GM12878 (cell line): ENCODE measurements at regions not wholly inside any gene's neighbourhood (a gene's known extent, or its start where the extent isn't known, plus 50 kb on each side); places are given as distances from the start of the nearest gene placed in this dataset.

Source experiments
- ATAC-seq: fragments of 200-7000 bp; cut with Tn5 transposase; 3 replicates; pipeline ENCODE4 v1.9.1; 2020; ENCODE audit warnings: mild to moderate bottlenecking, moderate library complexity
- BruUV-seq: library from RNA; stranded (reverse); fragments of 400-500 nt; replicated peaks from 2 replicates; lab custom pipeline; 2021; lab: Mats Ljungman, UMichigan
- CTCF ChIA-PET: fragments of 300-600 bp; sonication (Branson Sonifier 250); formaldehyde crosslinking; extraction: SDS; loops from one replicate; lab custom pipeline; 2021; ENCODE audit warnings: inconsistent platforms; lab: Yijun Ruan, JAX
- POLR2A ChIA-PET: fragments of 350-600 bp; formaldehyde crosslinking; extraction: SDS; loops from one replicate; lab custom pipeline; 2021; ENCODE audit warnings: inconsistent platforms; lab: Charles Lee
- RAD21 ChIA-PET: fragments of 300-600 bp; sonication (Branson Sonifier 250); formaldehyde crosslinking; loops from one replicate; lab custom pipeline; 2023; ENCODE audit warnings: antibody characterized with exemption; ENCODE audit not compliant: unreplicated experiment; lab: Charles Lee
- SMC1A ChIA-PET: fragments of 300-600 bp; sonication (Branson Sonifier 250); formaldehyde crosslinking; loops from one replicate; lab custom pipeline; 2023; ENCODE audit not compliant: unreplicated experiment, uncharacterized antibody; lab: Charles Lee
- DNase-seq: peaks from one replicate; pipeline ENCODE4 v3.0.0-alpha.2; 2011; ENCODE audit warnings: low read depth, low spot score
- FAIRE-seq: peaks from 3 replicates; lab custom pipeline; 2011; peaks lifted over from hg19 to GRCh38; lab: Jason Lieb, UNC
- H2AFZ ChIP-seq: 2 replicates; pipeline ENCODE4 v1.6.0; 2011; ENCODE audit warnings: low read depth, low read length, control low read depth; ENCODE audit not compliant: control insufficient read depth
- H3K27ac ChIP-seq: 2 replicates; pipeline ENCODE4 v1.5.1; 2011; ENCODE audit warnings: control low read depth; ENCODE audit not compliant: control insufficient read depth, insufficient read depth
- H3K27me3 ChIP-seq, 2 experiments: replicated peaks in 1 of 2; 2 replicates each; pipeline versions ENCODE4 v1.6.0 to v1.6.1; 2011; ENCODE audit warnings: low read length in 1 of 2; ENCODE audit not compliant: control insufficient read depth in 2 of 2, insufficient read depth in 2 of 2
- H3K36me3 ChIP-seq, 2 experiments: 2 replicates each; pipeline ENCODE4 v1.5.1; 2011; ENCODE audit warnings: low read length in 1 of 2; ENCODE audit not compliant: control insufficient read depth in 2 of 2, insufficient read depth in 2 of 2
- H3K4me1 ChIP-seq: 2 replicates; pipeline ENCODE4 v1.6.1; 2011; ENCODE audit warnings: mild to moderate bottlenecking, low read length, moderate library complexity, mixed read lengths; ENCODE audit not compliant: control insufficient read depth, insufficient read depth
- H3K4me2 ChIP-seq: 2 replicates; pipeline ENCODE4 v1.6.0; 2011; ENCODE audit warnings: control low read depth; ENCODE audit not compliant: control insufficient read depth, insufficient read depth
- H3K4me3 ChIP-seq: fragments of 200-600 bp; sonication (generic); 2 replicates; pipeline ENCODE4 v1.5.1; 2016
- H3K79me2 ChIP-seq: 2 replicates; pipeline ENCODE4 v1.6.0; 2011; ENCODE audit warnings: low read length; ENCODE audit not compliant: control insufficient read depth, insufficient read depth
- H3K9ac ChIP-seq: 2 replicates; pipeline ENCODE4 v1.8.0; 2011; ENCODE audit warnings: low read length, control low read depth, mixed read lengths; ENCODE audit not compliant: control insufficient read depth, insufficient read depth
- H3K9me3 ChIP-seq: replicated peaks from 3 replicates; pipeline ENCODE4 v1.5.1; 2011; ENCODE audit warnings: mild to moderate bottlenecking, low read length; ENCODE audit not compliant: control insufficient read depth, insufficient read depth
- H4K20me1 ChIP-seq: 2 replicates; pipeline ENCODE4 v1.6.0; 2011; ENCODE audit not compliant: control insufficient read depth, insufficient read depth
- BMI1 ChIP-seq: fragments of 450-650 bp; IDR thresholded peaks from 2 replicates; pipeline ENCODE4 v1.6.1; 2016; ENCODE audit warnings: mild to moderate bottlenecking, moderate library complexity, borderline replicate concordance
- CHD4 ChIP-seq: fragments of 200-600 bp; sonication (generic); IDR thresholded peaks from 2 replicates; pipeline ENCODE4 v1.6.1; 2016; ENCODE audit warnings: mild to moderate bottlenecking
- CREB1 ChIP-seq: IDR thresholded peaks from 2 replicates; pipeline ENCODE4 v1.6.1; 2012; ENCODE audit warnings: low read depth, mild to moderate bottlenecking, inconsistent platforms
- DPF2 ChIP-seq: fragments of 450-650 bp; IDR thresholded peaks from 2 replicates; pipeline ENCODE4 v1.6.1; 2017; ENCODE audit warnings: mild to moderate bottlenecking
- IKZF2 ChIP-seq, 2 experiments: fragments of 450-650 bp; IDR thresholded peaks; 2 replicates each; pipeline ENCODE4 v1.6.1; 2017; ENCODE audit warnings: mild to moderate bottlenecking in 2 of 2, moderate library complexity in 2 of 2
- JUNB ChIP-seq: IDR thresholded peaks from 2 replicates; pipeline ENCODE4 v1.6.1; 2016; ENCODE audit warnings: antibody characterized with exemption, mild to moderate bottlenecking
- NFXL1 ChIP-seq: fragments of 450-650 bp; IDR thresholded peaks from 2 replicates; pipeline ENCODE4 v1.6.1; 2017; ENCODE audit warnings: antibody characterized with exemption, mild to moderate bottlenecking, borderline replicate concordance
- PBX3 ChIP-seq: IDR thresholded peaks from 2 replicates; pipeline ENCODE4 v1.6.1; 2011; ENCODE audit warnings: mild to moderate bottlenecking, low read depth, low read length, moderate library complexity; ENCODE audit not compliant: insufficient replicate concordance
- PML ChIP-seq: IDR thresholded peaks from 2 replicates; pipeline ENCODE4 v1.6.1; 2012; ENCODE audit warnings: low read length, inconsistent platforms
- RBBP5 ChIP-seq: fragments of 200-600 bp; sonication (generic); conservative IDR thresholded peaks from 2 replicates; pipeline ENCODE4 v1.6.1; 2016
- SMAD1 ChIP-seq: fragments of 450-650 bp; IDR thresholded peaks from 2 replicates; pipeline ENCODE4 v1.6.1; 2018; ENCODE audit warnings: mild to moderate bottlenecking, low read depth; ENCODE audit not compliant: partially characterized antibody
- SREBF1 ChIP-seq: IDR thresholded peaks from 2 replicates; pipeline ENCODE4 v1.6.1; 2012; ENCODE audit warnings: mild to moderate bottlenecking, low read length
- SREBF2 ChIP-seq: IDR thresholded peaks from 2 replicates; pipeline ENCODE4 v1.6.1; 2012; ENCODE audit warnings: mild to moderate bottlenecking, low read length
- TCF12 ChIP-seq: IDR thresholded peaks from 2 replicates; pipeline ENCODE4 v1.6.1; 2011; ENCODE audit warnings: low read depth, mild to moderate bottlenecking, low read length
- ZNF384 ChIP-seq: IDR thresholded peaks from 2 replicates; pipeline ENCODE4 v1.6.1; 2012; ENCODE audit warnings: low read depth, mild to moderate bottlenecking, low read length, improper control_type of control experiment, borderline replicate concordance
- WGBS: methylation state at CpG from one replicate; pipeline ENCODE4 v1.1.6; 2016; ENCODE audit warnings: low lambda C conversion rate; ENCODE audit not compliant: insufficient replicate concordance, insufficient coverage; ENCODE audit errors: missing lambda C conversion rate; 5-methylcytosine and 5-hydroxymethylcytosine counted together
- in situ Hi-C: fragments of 300-500 bp; cut with MboI; formaldehyde crosslinking; loops from 9 replicates; pipeline ENCODE4 v1.14.3; 2018; ENCODE audit warnings: mixed read lengths
- intact Hi-C: fragments of 100-400 bp; cut with micrococcal nuclease; formaldehyde crosslinking; loops from one replicate; pipeline ENCODE4 v1.14.2; 2022; ENCODE audit not compliant: unreplicated experiment
- TF ChIP-seq, protein P1 (sequence below): IDR thresholded peaks from 2 replicates; pipeline ENCODE4 v1.6.1; 2012; ENCODE audit warnings: low read length, inconsistent platforms
- TF ChIP-seq, protein P2 (sequence below): fragments of 150-350 bp; IDR thresholded peaks from 2 replicates; pipeline ENCODE4 v1.6.1; 2016; ENCODE audit warnings: low read depth, low read length
- TF ChIP-seq, protein P3 (sequence below): fragments of 450-650 bp; IDR thresholded peaks from 2 replicates; pipeline ENCODE4 v1.6.1; 2017; ENCODE audit warnings: mild to moderate bottlenecking, moderate library complexity

- in situ Hi-C loops: no loop called here
Measured at GRCh38 chr3:124518350-124518749, 211.9 kb upstream of the UMPS start.

More at GRCh38 chr3:124518350-124518749, 211.9 kb upstream of the UMPS start:
- no TSS peak for BruUV-seq
- WGBS: 47% methylated on average over 11 of the region's 11 CpGs
- Histone ChIP-seq H3K36me3 (no peaks in the 10 kb centered on the region), H2AFZ (no peak overlapping the region), H4K20me1 (no peaks in the 10 kb centered on the region), H3K27ac (no peak overlapping the region), H3K9me3 (no peaks in the 10 kb centered on the region), H3K4me3 (no peak overlapping the region), H3K79me2 (no peaks in the 10 kb centered on the region), H3K27me3 (peaks cover 0 to 3% of the 10 kb centered on the region in 2 experiments; a peak in 1 of 4 replicates), H3K9ac (no peak overlapping the region), H3K4me2 (no peak overlapping the region), H3K4me1 (no peaks in the 10 kb centered on the region)
- ChIA-PET POLR2A (no interaction called here), CTCF (no interaction called here), SMC1A (no interaction called here), RAD21 (interaction anchor here (1.2 kb wide), 1 partner anchor 33 kb away, joined by 3 read pairs; no protein-coding TSS in a partner anchor)
- DNase-seq (no peak), FAIRE-seq (no peak), ATAC-seq (no peak)
- intact Hi-C loops: no loop called here
- no peak for TF ChIP-seq IKZF2 (IDR thresholded peaks at IDR 0.05)
- TF ChIP-seq ZNF384: no peak
- TF ChIP-seq PML: no peak
- TF ChIP-seq CREB1: no peak
- TF ChIP-seq SREBF2: no peak
- TF ChIP-seq RBBP5: no peak
- TF ChIP-seq, protein P1, sequence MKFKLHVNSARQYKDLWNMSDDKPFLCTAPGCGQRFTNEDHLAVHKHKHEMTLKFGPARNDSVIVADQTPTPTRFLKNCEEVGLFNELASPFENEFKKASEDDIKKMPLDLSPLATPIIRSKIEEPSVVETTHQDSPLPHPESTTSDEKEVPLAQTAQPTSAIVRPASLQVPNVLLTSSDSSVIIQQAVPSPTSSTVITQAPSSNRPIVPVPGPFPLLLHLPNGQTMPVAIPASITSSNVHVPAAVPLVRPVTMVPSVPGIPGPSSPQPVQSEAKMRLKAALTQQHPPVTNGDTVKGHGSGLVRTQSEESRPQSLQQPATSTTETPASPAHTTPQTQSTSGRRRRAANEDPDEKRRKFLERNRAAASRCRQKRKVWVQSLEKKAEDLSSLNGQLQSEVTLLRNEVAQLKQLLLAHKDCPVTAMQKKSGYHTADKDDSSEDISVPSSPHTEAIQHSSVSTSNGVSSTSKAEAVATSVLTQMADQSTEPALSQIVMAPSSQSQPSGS: no peak
- TF ChIP-seq TCF12: no peak
- TF ChIP-seq CHD4: no peak
- no peak for TF ChIP-seq SREBF1
- TF ChIP-seq SMAD1: no peak
- TF ChIP-seq BMI1: no peak
- TF ChIP-seq JUNB: no peak
- TF ChIP-seq PBX3: no peak
- TF ChIP-seq, protein P2, sequence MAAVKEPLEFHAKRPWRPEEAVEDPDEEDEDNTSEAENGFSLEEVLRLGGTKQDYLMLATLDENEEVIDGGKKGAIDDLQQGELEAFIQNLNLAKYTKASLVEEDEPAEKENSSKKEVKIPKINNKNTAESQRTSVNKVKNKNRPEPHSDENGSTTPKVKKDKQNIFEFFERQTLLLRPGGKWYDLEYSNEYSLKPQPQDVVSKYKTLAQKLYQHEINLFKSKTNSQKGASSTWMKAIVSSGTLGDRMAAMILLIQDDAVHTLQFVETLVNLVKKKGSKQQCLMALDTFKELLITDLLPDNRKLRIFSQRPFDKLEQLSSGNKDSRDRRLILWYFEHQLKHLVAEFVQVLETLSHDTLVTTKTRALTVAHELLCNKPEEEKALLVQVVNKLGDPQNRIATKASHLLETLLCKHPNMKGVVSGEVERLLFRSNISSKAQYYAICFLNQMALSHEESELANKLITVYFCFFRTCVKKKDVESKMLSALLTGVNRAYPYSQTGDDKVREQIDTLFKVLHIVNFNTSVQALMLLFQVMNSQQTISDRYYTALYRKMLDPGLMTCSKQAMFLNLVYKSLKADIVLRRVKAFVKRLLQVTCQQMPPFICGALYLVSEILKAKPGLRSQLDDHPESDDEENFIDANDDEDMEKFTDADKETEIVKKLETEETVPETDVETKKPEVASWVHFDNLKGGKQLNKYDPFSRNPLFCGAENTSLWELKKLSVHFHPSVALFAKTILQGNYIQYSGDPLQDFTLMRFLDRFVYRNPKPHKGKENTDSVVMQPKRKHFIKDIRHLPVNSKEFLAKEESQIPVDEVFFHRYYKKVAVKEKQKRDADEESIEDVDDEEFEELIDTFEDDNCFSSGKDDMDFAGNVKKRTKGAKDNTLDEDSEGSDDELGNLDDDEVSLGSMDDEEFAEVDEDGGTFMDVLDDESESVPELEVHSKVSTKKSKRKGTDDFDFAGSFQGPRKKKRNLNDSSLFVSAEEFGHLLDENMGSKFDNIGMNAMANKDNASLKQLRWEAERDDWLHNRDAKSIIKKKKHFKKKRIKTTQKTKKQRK: no peak
- TF ChIP-seq DPF2: no peak
- no peak for TF ChIP-seq NFXL1
- TF ChIP-seq, protein P3, sequence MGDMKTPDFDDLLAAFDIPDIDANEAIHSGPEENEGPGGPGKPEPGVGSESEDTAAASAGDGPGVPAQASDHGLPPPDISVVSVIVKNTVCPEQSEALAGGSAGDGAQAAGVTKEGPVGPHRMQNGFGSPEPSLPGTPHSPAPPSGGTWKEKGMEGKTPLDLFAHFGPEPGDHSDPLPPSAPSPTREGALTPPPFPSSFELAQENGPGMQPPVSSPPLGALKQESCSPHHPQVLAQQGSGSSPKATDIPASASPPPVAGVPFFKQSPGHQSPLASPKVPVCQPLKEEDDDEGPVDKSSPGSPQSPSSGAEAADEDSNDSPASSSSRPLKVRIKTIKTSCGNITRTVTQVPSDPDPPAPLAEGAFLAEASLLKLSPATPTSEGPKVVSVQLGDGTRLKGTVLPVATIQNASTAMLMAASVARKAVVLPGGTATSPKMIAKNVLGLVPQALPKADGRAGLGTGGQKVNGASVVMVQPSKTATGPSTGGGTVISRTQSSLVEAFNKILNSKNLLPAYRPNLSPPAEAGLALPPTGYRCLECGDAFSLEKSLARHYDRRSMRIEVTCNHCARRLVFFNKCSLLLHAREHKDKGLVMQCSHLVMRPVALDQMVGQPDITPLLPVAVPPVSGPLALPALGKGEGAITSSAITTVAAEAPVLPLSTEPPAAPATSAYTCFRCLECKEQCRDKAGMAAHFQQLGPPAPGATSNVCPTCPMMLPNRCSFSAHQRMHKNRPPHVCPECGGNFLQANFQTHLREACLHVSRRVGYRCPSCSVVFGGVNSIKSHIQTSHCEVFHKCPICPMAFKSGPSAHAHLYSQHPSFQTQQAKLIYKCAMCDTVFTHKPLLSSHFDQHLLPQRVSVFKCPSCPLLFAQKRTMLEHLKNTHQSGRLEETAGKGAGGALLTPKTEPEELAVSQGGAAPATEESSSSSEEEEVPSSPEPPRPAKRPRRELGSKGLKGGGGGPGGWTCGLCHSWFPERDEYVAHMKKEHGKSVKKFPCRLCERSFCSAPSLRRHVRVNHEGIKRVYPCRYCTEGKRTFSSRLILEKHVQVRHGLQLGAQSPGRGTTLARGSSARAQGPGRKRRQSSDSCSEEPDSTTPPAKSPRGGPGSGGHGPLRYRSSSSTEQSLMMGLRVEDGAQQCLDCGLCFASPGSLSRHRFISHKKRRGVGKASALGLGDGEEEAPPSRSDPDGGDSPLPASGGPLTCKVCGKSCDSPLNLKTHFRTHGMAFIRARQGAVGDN: no peak
